GM21786 (cell line): ENCODE measurements at regions not wholly inside any gene's neighbourhood (a gene's known extent, or its start where the extent isn't known, plus 50 kb on each side); places are given as distances from the start of the nearest gene placed in this dataset.

Experiments
- ATAC-seq: cut with Tn5 transposase; IDR thresholded peaks from one replicate; pipeline ENCODE4 v1.9.1; 2021; ENCODE audit not compliant: unreplicated experiment

GRCh38 chr12:43038991-43039390 lies 449.4 kb upstream of the PRICKLE1 start:
- ATAC-seq = no peak

- no peak for ATAC-seq
Observed at GRCh38 chr12:43029971-43030370, 440.4 kb upstream of the PRICKLE1 start.

GRCh38 chr12:43028826-43029225 lies 439.3 kb upstream of the PRICKLE1 start:
- ATAC-seq = no peak

DNA sequence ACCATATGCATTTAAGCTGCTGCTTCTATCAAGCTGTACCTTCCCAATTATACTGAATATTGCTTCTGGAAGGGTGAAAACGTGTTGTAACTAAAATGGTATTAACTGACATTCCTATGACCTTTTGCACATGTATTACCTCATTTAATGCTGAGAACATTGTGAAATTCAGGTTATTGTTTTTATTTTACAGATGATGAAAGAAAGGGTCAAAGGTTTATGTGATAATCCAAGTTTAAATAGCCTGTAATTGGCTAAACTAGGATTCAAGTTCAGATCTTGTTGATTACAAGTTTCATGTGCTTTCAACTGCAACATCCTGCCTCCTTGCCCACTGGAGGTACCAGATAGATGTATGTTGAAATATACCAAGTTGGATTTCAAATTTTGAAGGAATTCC lies 433.3 kb upstream of the PRICKLE1 start:
- no peak for ATAC-seq

DNA sequence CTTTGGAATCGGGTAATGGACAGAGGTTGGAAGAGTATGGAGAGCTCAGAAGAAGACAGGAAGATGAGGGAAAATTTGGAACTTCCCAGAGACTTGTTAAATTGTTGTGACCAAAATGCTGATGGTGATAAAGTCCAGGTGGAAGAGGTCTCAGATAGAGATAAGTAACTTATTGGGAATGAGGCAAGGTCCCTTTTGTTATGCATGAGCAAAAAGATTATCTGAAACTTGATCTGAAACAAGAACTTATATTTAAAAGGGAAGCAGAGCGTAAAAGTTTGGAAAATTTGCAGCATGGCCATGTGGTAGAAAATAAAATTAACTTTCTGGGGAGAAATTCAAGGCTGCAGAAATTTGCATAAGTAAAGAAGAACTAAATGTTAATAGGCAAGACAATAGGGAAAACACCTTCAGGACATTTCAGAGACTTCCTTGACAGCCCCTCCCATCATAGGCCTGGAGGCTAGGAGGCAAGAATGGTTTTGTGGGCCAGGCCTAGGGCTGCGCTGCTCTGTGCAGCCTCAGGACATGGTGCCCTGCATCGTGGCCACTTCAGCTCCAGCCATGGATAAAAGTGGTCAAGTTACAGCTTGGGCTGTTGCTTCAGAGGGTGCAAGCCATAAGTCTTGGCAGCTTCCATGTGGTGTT lies 425.7 kb upstream of the PRICKLE1 start:
- ATAC-seq = peak; percentile 34

DNA sequence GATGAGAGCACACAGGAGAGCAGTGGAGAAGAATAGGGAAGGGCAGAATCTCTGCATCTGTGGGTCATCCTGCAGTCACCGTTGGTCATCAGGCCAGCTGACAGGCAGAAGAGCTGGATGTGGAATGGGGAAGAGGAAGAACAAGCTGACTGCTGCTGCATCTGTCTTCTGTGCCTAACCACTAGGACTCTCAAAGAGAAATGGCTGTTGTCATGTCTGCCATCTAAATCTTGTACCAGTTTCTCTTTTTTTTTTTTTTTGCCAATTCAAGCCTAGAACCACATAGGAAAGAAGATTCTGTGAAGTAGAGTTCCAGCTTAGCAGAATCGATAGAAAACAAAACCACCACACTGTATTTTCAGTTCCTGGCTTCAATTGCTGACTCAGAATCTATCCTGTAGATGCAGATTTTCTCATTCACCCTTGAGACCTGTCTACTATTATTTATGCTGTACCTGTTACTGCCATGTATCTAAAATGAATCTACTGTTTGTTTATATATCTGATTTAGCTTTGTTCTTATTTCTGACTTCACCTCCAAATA lies 421.9 kb upstream of the PRICKLE1 start:
- peak; percentile 88 for ATAC-seq

GRCh38 chr12:43009846-43010240 lies 420.3 kb upstream of the PRICKLE1 start:
- no peak for ATAC-seq

- no peak for ATAC-seq
Observed at GRCh38 chr12:43008953-43009845, 419.7 kb upstream of the PRICKLE1 start.

DNA sequence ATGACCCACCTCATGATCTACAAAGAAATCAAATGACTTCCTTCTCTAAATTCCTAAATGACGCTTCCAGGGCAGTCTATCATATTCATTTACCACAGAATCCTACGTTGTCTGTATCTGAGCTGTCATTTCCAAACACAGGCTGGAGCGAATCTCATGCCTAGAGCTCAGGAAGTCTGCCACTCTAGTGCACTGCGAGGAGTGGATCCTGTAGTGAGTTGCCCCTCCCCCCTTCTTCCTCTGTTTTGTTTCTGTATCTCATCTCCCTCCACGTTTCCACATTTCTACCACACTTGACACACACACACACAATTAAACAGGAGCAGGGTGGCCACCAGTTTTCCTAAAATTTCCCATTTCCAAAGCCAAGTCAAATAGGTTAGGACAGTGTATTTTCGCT lies 415.4 kb upstream of the PRICKLE1 start:
- no peak for ATAC-seq

DNA sequence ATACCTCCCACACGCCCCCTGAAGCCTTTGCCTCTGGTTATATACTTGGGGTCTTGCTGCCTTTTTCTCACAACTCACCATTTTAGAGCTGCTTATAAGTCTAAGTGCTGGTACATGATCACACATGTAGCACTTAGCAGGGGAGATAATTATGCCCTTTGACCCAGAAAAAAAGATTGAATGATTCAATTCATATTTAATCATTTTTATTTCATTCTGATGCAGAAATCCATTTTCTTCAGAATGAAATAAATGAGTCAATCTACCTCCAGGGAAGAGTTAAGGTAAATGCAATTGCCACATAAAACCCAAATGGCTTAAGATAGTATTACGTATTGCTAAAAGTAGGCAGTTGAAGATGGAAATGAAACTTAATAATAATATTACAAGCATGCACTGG lies 414.6 kb upstream of the PRICKLE1 start:
- no peak for ATAC-seq

DNA sequence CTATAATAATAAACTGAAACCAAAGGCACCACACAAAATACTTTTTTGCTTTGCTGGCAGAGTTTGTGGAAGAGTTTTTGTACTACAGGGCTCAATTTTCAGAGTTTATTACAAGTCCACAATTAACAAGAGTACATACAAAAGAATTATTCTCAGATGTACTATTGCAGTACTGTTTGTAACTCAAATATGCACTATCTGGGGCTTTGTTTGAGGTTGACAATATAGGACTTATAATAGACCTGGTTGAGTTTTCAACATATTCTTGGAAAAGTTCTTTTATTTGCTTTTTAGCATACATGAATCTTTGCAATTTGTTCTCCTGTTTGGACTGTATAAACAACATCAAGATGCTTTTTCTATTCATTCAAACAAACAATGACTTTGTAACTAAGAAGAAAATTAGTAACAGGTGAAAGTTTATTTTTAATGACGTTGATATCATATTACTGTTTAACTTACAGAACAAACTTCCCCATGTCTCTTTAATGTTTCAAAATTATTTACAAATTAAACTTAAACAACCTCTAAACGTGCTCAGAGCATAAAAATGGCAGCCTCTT lies 407.4 kb upstream of the PRICKLE1 start:
- ATAC-seq = no peak

DNA sequence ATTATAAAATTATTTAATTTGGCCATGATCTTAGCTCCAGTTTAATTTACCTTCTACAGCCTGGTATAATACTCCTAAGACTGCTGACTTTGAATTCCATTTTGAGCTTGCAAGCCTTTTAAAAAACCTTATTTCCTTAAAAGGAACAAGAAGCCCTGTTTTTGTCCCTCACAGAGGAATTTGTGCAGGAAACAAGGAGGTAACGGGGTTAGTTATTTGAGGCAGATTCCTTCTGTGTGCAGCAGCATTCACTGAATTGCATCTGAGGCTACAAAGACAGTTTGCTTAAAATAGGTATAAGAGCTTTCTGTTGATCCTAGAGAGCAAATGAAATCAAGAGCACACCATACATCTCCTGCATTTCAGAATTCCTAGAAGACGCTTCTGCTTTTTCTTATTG lies 403.3 kb upstream of the PRICKLE1 start:
- ATAC-seq = no peak

DNA sequence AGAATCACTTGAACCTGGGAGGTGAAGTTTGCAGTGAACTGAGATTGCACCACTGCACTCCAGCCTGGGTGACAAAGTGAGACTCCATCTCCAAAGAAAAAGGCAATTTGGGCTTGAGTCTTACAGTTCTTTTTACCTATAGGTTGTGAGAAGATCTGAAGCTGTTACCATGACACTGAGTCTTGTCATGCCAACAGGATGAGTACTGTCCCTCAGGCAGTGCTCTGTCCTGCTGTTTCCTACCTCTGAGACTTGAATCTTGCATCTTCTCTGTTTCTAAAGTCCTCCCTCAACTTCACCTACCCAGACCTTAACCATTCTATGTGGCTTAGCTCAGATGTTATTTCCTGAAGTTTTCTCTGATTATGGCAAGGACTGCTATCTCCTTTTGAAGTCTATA lies 400.8 kb upstream of the PRICKLE1 start:
- ATAC-seq = no peak

DNA sequence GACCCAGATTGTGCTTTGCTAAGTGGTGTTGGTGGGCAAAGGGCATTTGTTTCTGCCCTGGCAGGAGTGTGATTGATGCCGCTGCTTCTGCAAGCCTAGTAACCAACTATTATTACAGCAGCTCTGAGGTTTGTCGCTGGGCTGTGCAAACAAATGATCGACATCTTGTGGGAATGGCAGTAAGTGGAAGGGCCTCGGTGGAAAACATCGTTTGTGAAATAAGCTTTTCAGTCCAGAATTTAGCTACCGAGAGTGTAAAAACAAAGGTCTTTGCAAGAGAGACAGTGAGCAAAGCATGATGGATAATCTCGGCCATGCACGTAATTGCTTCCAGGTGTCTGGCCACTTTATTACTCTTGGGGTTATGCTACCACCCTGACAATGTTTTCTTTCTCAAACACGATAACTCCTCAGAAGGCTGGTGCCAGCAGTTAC lies 397.7 kb upstream of the PRICKLE1 start:
- ATAC-seq = no peak

- ATAC-seq = no peak
Observed at GRCh38 chr12:42985506-42985905, 396.0 kb upstream of the PRICKLE1 start.

DNA sequence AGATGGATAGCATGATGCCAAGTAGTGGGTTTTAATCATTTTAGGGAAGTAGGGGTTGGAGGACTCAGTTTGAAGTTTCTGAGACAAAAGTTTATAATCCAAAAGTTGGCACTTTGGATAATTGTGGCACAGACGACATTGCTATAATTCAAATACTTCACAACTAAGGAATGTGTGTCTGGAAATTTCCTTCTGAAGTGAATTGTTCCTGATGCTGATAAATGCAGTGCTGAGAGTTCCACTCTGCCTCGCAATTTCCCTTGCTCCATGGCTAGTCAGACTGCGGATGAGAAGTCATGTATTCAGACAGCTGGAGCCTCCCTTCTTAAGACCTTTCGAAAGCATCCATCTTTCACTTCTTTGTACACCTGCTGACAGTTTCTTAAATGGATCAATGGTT lies 393.3 kb upstream of the PRICKLE1 start:
- ATAC-seq = no peak

- no peak for ATAC-seq
Observed at GRCh38 chr12:42981379-42981778, 391.8 kb upstream of the PRICKLE1 start.

DNA sequence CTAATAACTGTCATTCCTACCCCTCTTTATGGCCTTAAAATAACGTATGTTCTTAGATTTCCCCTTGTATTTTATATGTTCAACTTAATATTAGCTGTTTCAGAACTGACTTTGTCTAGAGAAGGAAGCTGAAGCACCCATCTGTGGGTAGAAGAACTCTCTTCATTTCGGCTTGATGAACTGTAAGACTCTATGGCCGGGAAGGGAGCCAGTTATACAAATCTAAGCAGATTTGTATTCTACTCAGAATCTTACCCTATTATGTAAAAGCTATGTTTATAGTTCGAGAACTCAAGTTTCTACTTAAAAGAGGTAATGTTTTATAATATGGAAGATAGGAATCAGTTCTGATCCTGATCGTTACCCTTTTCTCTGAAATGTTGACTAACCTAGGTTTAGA lies 390.9 kb upstream of the PRICKLE1 start:
- no peak for ATAC-seq

GRCh38 chr12:42979746-42980145 lies 390.2 kb upstream of the PRICKLE1 start:
- no peak for ATAC-seq

- ATAC-seq = no peak
Observed at GRCh38 chr12:42978708-42979107, 389.2 kb upstream of the PRICKLE1 start.

DNA sequence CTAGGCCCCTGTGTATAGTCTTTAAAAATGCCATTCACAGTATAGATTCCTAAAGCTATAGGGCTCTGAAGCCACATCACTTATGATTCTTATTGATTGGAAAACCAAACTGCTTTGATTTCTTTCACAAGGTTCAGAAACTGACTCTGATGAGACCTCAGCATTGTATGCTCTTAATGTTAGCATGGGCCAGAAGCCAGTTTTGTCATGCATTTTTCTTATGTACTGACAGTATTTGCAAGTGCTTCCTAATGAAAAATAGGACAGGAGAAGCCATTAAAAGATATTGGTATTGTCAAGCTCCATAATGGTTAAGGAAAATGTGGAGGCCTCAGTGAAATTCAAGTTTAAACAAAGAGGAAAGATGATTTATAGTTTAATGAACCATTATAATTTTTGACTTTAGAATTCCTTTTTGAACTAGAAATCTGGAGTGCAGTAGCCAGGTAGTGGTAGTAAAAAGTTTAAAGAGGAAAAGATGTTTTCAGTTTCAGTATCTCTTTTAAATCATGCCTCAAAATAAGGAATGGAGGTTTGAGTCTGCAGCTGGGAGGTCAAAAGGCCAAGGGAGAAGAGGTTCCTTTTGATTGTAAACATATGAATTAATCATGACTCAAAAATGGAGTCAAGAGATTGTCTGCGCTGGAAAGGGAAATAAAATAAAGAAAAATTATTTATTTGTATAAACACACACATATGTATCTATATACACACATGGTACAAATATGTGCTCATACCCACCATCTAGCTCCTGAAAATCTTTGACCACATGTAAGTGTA lies 388.1 kb upstream of the PRICKLE1 start:
- ATAC-seq = no peak
